HuH-7.5 (cell line): ENCODE measurements at regions not wholly inside any gene's neighbourhood (a gene's known extent, or its start where the extent isn't known, plus 50 kb on each side); places are given as distances from the start of the nearest gene placed in this dataset.
"Not testable (repeated sequence)": the region's sequence is repeated elsewhere in the genome, so short reads cannot be mapped to it uniquely, and the experiment has no call there.

Experiments used
- DNase-seq: peaks from one replicate; pipeline ENCODE4 v3.0.0; 2011; ENCODE audit warnings: low spot score

- DNase-seq, result no peak
Observed at GRCh38 chr11:126149759-126150625, 61.5 kb downstream of the RPUSD4 start.

GRCh38 chr11:126148317-126148716 lies 63.1 kb downstream of the RPUSD4 start:
- DNase-seq, result no peak

GRCh38 chr11:126147208-126148111 lies 64.0 kb downstream of the RPUSD4 start:
- no peak for DNase-seq

- DNase-seq, result peak; percentile 40
Observed at GRCh38 chr11:126146454-126147192, 64.8 kb downstream of the RPUSD4 start.

- DNase-seq, result no peak
Observed at GRCh38 chr11:126145954-126146353, 65.5 kb downstream of the RPUSD4 start.

- not testable (repeated sequence) for DNase-seq
Observed at GRCh38 chr11:126143491-126143890, 68.0 kb downstream of the RPUSD4 start.

GRCh38 chr11:126140926-126141280 lies 70.5 kb downstream of the RPUSD4 start:
- DNase-seq, result no peak

- DNase-seq, result no peak
Observed at GRCh38 chr11:126140201-126140925, 71.1 kb downstream of the RPUSD4 start.

- no peak for DNase-seq
Observed at GRCh38 chr11:126139111-126140091, 72.0 kb downstream of the RPUSD4 start.

- DNase-seq, result no peak
Observed at GRCh38 chr11:126138636-126139035, 72.8 kb downstream of the RPUSD4 start.

- DNase-seq, result no peak
Observed at GRCh38 chr11:126137136-126137535, 74.3 kb downstream of the RPUSD4 start.

GRCh38 chr11:126136507-126136906 lies 73.8 kb upstream of the CDON start:
- no peak for DNase-seq

- no peak for DNase-seq
Observed at GRCh38 chr11:126135235-126136176, 72.8 kb upstream of the CDON start.

GRCh38 chr11:126134461-126135155 lies 71.9 kb upstream of the CDON start:
- DNase-seq, result no peak

- no peak for DNase-seq
Observed at GRCh38 chr11:126133901-126134300, 71.2 kb upstream of the CDON start.

GRCh38 chr11:126132319-126132718 lies 69.7 kb upstream of the CDON start:
- no peak for DNase-seq

- not testable (repeated sequence) for DNase-seq
Observed at GRCh38 chr11:126130781-126131180, 68.1 kb upstream of the CDON start.
